ENCODE measurements at regions not wholly inside any gene's neighbourhood (a gene's known extent, or its start where the extent isn't known, plus 50 kb on each side); places are given as distances from the start of the nearest gene placed in this dataset.

GRCh38 chr1:90558754-90559378 is 158.2 kb downstream of the BARHL2 start (continued):
- TF ChIP-seq ETS1 (CRISPR knock-in tag; IDR thresholded peaks at IDR 0.05), result no peak
- TF ChIP-seq ZNF260 (CRISPR knock-in tag; IDR thresholded peaks at IDR 0.05; ENCODE audit: borderline replicate concordance, low read depth), result no peak
- no peak for TF ChIP-seq ZNF30 (CRISPR knock-in tag; IDR thresholded peaks at IDR 0.05)

DNA sequence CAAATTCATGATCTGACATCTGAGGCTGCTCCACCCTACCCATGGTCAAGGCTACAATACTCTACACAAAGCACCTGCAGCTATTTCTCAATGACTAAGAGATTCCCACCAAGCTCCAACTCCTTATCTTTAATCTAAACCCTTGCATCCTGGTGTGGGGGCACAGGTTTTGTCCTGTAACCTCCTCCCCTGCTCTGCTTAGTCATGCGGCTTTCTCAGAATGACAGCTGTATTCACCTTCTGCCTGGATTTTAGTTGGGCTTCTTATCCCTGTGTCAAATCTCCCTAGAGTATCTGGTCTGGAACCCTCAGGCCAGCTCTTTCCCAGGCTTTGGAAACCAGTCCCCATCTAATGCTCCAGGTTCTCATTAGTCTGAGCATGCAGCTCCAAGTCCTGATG is 159.0 kb downstream of the BARHL2 start:
- 59% methylated on average over 1 of the region's 1 CpG for WGBS (ENCODE audit: low lambda C conversion rate)
- H3K36me3 ChIP-seq (replicated peaks in 1 of 2; ENCODE audit: control insufficient read depth in 1 of 2, insufficient read depth in 2 of 2, low read length in 2 of 2), result no peaks in the 10 kb centered on the region
- no peaks in the 10 kb centered on the region for H4K20me1 ChIP-seq (ENCODE audit: insufficient read depth, low read length)
- no peak for DNase-seq (ENCODE audit: low spot score)
- no peaks in the 10 kb centered on the region for H3K27me3 ChIP-seq (ENCODE audit: control insufficient read depth in 1 of 2, insufficient read depth in 2 of 2, low read length in 2 of 2)
- no peaks in the 10 kb centered on the region for H3K9me3 ChIP-seq (ENCODE audit: low read length)
- TF ChIP-seq ZBTB25 (CRISPR knock-in tag; IDR thresholded peaks at IDR 0.05) (no peak), ZNF441 (CRISPR knock-in tag; IDR thresholded peaks at IDR 0.05; ENCODE audit: borderline replicate concordance) (no peak), MXI1 (IDR thresholded peaks at IDR 0.05; ENCODE audit: borderline replicate concordance, low read depth, low read length) (no peak), RFX1 (IDR thresholded peaks at IDR 0.05) (no peak), JUNB (CRISPR knock-in tag; IDR thresholded peaks at IDR 0.05; ENCODE audit: borderline replicate concordance) (no peak), HNRNPL (IDR thresholded peaks at IDR 0.05; ENCODE audit: low read depth, low read length) (no peak), MAFK (conservative IDR thresholded peaks at IDR 0.05 in 1 of 2, IDR thresholded peaks at IDR 0.05 in 1 of 2; ENCODE audit: low read length in 2 of 2) (no peak), TEAD2 (CRISPR knock-in tag; IDR thresholded peaks at IDR 0.05) (no peak), HOXA3 (CRISPR knock-in tag; IDR thresholded peaks at IDR 0.05) (no peak), SALL2 (CRISPR knock-in tag; IDR thresholded peaks at IDR 0.05) (no peak), ZNF326 (CRISPR knock-in tag; IDR thresholded peaks at IDR 0.05; ENCODE audit: borderline replicate concordance) (no peak), FOXK2 (IDR thresholded peaks at IDR 0.05) (no peak)
- TF ChIP-seq, protein P1, sequence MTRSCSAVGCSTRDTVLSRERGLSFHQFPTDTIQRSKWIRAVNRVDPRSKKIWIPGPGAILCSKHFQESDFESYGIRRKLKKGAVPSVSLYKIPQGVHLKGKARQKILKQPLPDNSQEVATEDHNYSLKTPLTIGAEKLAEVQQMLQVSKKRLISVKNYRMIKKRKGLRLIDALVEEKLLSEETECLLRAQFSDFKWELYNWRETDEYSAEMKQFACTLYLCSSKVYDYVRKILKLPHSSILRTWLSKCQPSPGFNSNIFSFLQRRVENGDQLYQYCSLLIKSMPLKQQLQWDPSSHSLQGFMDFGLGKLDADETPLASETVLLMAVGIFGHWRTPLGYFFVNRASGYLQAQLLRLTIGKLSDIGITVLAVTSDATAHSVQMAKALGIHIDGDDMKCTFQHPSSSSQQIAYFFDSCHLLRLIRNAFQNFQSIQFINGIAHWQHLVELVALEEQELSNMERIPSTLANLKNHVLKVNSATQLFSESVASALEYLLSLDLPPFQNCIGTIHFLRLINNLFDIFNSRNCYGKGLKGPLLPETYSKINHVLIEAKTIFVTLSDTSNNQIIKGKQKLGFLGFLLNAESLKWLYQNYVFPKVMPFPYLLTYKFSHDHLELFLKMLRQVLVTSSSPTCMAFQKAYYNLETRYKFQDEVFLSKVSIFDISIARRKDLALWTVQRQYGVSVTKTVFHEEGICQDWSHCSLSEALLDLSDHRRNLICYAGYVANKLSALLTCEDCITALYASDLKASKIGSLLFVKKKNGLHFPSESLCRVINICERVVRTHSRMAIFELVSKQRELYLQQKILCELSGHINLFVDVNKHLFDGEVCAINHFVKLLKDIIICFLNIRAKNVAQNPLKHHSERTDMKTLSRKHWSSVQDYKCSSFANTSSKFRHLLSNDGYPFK (CRISPR knock-in tag; IDR thresholded peaks at IDR 0.05; ENCODE audit: borderline replicate concordance), result no peak
- no peak overlapping the region for H3K9ac ChIP-seq (ENCODE audit: insufficient read depth, low read depth, low read length)
- FAIRE-seq, result no peak
- in situ Hi-C loops (cut with HindIII; ENCODE audit: extremely low pct_ligation_motif_present, low pct_unique_long_range_greater_than_20kb), result no loop called here
- H3K4me3 ChIP-seq (replicated peaks in 1 of 3; ENCODE audit: insufficient read depth in 1 of 3, low read depth in 2 of 3, low read length in 3 of 3), result no peak overlapping the region
- no peak overlapping the region for H3K4me2 ChIP-seq (ENCODE audit: low read depth, low read length)
- intact Hi-C loops (cut with micrococcal nuclease; ENCODE audit: unreplicated experiment), result no loop called here
- no peak for ATAC-seq
- ChIA-PET POLR2A (no interaction called here), CTCF (ENCODE audit: low intra/inter-chr PET ratio, low total read pairs) (no interaction called here)
- no TSS peak for BruUV-seq (replicated peaks)
- H3K79me2 ChIP-seq (ENCODE audit: insufficient read depth, low read length), result no peaks in the 10 kb centered on the region
- no peak overlapping the region for H2AFZ ChIP-seq (ENCODE audit: low read length)
- H3K27ac ChIP-seq (ENCODE audit: extremely low read length, insufficient read depth, low read length), result no peak overlapping the region
- H3K4me1 ChIP-seq (ENCODE audit: insufficient read depth, low read length), result no peaks in the 10 kb centered on the region

All from HepG2 (cell line).